H1 (cell line): ENCODE measurements at regions not wholly inside any gene's neighbourhood (a gene's known extent, or its start where the extent isn't known, plus 50 kb on each side); places are given as distances from the start of the nearest gene placed in this dataset.

Source experiments
- CTCF ChIA-PET: fragments of 300-600 bp; sonication (Branson Sonifier 250); formaldehyde crosslinking; loops from one replicate; lab custom pipeline; 2021; ENCODE audit not compliant: partially characterized antibody; lab: Charles Lee
- POLR2A ChIA-PET: fragments of 300-600 bp; sonication (Branson Sonifier 250); formaldehyde crosslinking; loops from one replicate; lab custom pipeline; 2021; ENCODE audit warnings: inconsistent platforms; ENCODE audit not compliant: partially characterized antibody; lab: Charles Lee
- DNase-seq, 2 experiments: peaks; one replicate each; pipeline versions ENCODE4 v3.0.0 to v3.0.0-alpha.2; 2010 to 2022; ENCODE audit warnings: low spot score in 2 of 2, low read depth in 1 of 2, mixed read lengths in 1 of 2
- FAIRE-seq: peaks from 2 replicates; lab custom pipeline; 2011; peaks lifted over from hg19 to GRCh38; lab: Jason Lieb, UNC
- H2AFZ ChIP-seq: 2 replicates; pipeline ENCODE4 v1.8.1; 2012; ENCODE audit warnings: low read length, inconsistent platforms
- H2AK5ac ChIP-seq: 2 replicates; pipeline ENCODE4 v1.6.1; 2013; ENCODE audit warnings: low read depth, low read length
- H2BK120ac ChIP-seq: replicated peaks from 2 replicates; pipeline ENCODE3; 2013; ENCODE audit warnings: low read depth, low read length, inconsistent platforms
- H2BK12ac ChIP-seq: 2 replicates; pipeline ENCODE4 v1.6.1; 2013; ENCODE audit warnings: low read depth, low read length
- H2BK15ac ChIP-seq: 2 replicates; pipeline ENCODE4 v1.6.1; 2013; ENCODE audit warnings: low read length
- H2BK20ac ChIP-seq: 2 replicates; pipeline ENCODE4 v1.6.1; 2013; ENCODE audit warnings: low read length
- H2BK5ac ChIP-seq: 2 replicates; pipeline ENCODE4 v1.6.1; 2013; ENCODE audit warnings: low read depth, low read length
- H3K14ac ChIP-seq: 2 replicates; pipeline ENCODE4 v1.6.1; 2013; ENCODE audit warnings: inconsistent platforms; ENCODE audit not compliant: insufficient read length
- H3K18ac ChIP-seq: 2 replicates; pipeline ENCODE4 v1.6.1; 2013; ENCODE audit warnings: low read length; ENCODE audit errors: extremely low read depth
- H3K23ac ChIP-seq: 2 replicates; pipeline ENCODE4 v1.6.1; 2013; ENCODE audit warnings: inconsistent platforms; ENCODE audit not compliant: insufficient read length
- H3K23me2 ChIP-seq: 2 replicates; pipeline ENCODE4 v1.6.1; 2013; ENCODE audit warnings: low read depth, low read length
- H3K27ac ChIP-seq: 2 replicates; pipeline ENCODE4 v1.6.1; 2011; ENCODE audit warnings: low read depth, low read length, inconsistent platforms
- H3K27me3 ChIP-seq, 4 experiments: replicated peaks in 1 of 4; 1 replicate in 1 of 4; 2 replicates in 3 of 4; pipeline versions ENCODE4 v1.6.1 to v1.8.1; 2011 to 2013; ENCODE audit warnings: low read length in 3 of 4, mild to moderate bottlenecking in 3 of 4, inconsistent platforms in 2 of 4, mixed read lengths in 2 of 4, moderate library complexity in 1 of 4; ENCODE audit not compliant: control insufficient read depth in 3 of 4, insufficient read depth in 3 of 4; ENCODE audit errors: extremely low read depth in 1 of 4
- H3K36me3 ChIP-seq, 4 experiments: 2 replicates each; pipeline versions ENCODE4 v1.6.1 to v1.8.1; 2011 to 2013; ENCODE audit warnings: mild to moderate bottlenecking in 4 of 4, low read length in 3 of 4, moderate library complexity in 2 of 4, control low read depth in 1 of 4, inconsistent platforms in 1 of 4; ENCODE audit not compliant: insufficient read depth in 4 of 4, control insufficient read depth in 2 of 4
- H3K4ac ChIP-seq: replicated peaks from 2 replicates; pipeline ENCODE3; 2013; ENCODE audit warnings: low read length, low read depth, mixed read lengths, inconsistent platforms; ENCODE audit not compliant: insufficient read length
- H3K4me1 ChIP-seq, 4 experiments: replicated peaks in 1 of 4; 1 replicate in 1 of 4; 2 replicates in 3 of 4; pipeline versions ENCODE4 v1.6.1 to v1.8.1; 2011 to 2013; ENCODE audit warnings: low read length in 3 of 4, inconsistent platforms in 2 of 4, mixed read lengths in 1 of 4; ENCODE audit not compliant: insufficient read depth in 4 of 4, control insufficient read depth in 3 of 4
- H3K4me2 ChIP-seq, 2 experiments: 2 replicates each; pipeline versions ENCODE4 v1.6.1 to v1.8.1; 2011 to 2013; ENCODE audit warnings: low read depth in 2 of 2, low read length in 2 of 2, control low read depth in 1 of 2, inconsistent platforms in 1 of 2, mild to moderate bottlenecking in 1 of 2; ENCODE audit not compliant: insufficient read depth in 1 of 2
- H3K4me3 ChIP-seq, 4 experiments: fragments of 200-600, 300-600 bp in 1 of 4; sonication (generic), shearing (Covaris generic), sonication (Bioruptor Twin) in 1 of 4; 2 replicates each; pipeline versions ENCODE4 v1.5.1 to v1.8.1; 2011 to 2016; ENCODE audit warnings: low read length in 4 of 4, low read depth in 3 of 4, control low read depth in 2 of 4, inconsistent platforms in 2 of 4, mild to moderate bottlenecking in 2 of 4, mixed read lengths in 1 of 4, moderate library complexity in 1 of 4; ENCODE audit not compliant: insufficient read depth in 2 of 4; ENCODE audit errors: extremely low read depth in 1 of 4
- H3K56ac ChIP-seq: replicated peaks from 2 replicates; pipeline ENCODE3; 2013; ENCODE audit warnings: low read depth, mild to moderate bottlenecking, mixed read lengths, low read length, inconsistent platforms; ENCODE audit not compliant: insufficient read length
- H3K79me1 ChIP-seq: 2 replicates; pipeline ENCODE4 v1.6.1; 2013; ENCODE audit warnings: low read depth, low read length, control low read depth
- H3K79me2 ChIP-seq, 2 experiments: 2 replicates each; pipeline versions ENCODE4 v1.6.1 to v1.8.1; 2012 to 2013; ENCODE audit warnings: low read length in 2 of 2, mild to moderate bottlenecking in 2 of 2, inconsistent platforms in 1 of 2; ENCODE audit not compliant: insufficient read depth in 2 of 2, control insufficient read depth in 1 of 2
- H3K9ac ChIP-seq, 4 experiments: replicated peaks in 1 of 4; 1 replicate in 1 of 4; 2 replicates in 3 of 4; pipeline versions ENCODE4 v1.6.1 to v1.8.1; 2011 to 2013; ENCODE audit warnings: low read depth in 3 of 4, low read length in 3 of 4, control low read depth in 2 of 4, mild to moderate bottlenecking in 2 of 4, moderate library complexity in 2 of 4, inconsistent platforms in 1 of 4; ENCODE audit errors: extremely low read depth in 1 of 4
- H3K9me3 ChIP-seq, 2 experiments: 2 replicates each; pipeline versions ENCODE4 v1.6.1 to v1.8.1; 2012 to 2013; ENCODE audit warnings: mild to moderate bottlenecking in 2 of 2, moderate library complexity in 2 of 2, control low read depth in 1 of 2, inconsistent platforms in 1 of 2, low read depth in 1 of 2, low read length in 1 of 2, mixed read lengths in 1 of 2; ENCODE audit not compliant: insufficient read depth in 2 of 2
- H4K20me1 ChIP-seq, 2 experiments: replicated peaks in 1 of 2; 2 replicates each; pipeline versions ENCODE3 to v1.8.1; 2011 to 2013; ENCODE audit warnings: inconsistent platforms in 2 of 2, low read length in 2 of 2, mild to moderate bottlenecking in 1 of 2; ENCODE audit not compliant: insufficient read depth in 2 of 2, control insufficient read depth in 1 of 2
- H4K5ac ChIP-seq: 2 replicates; pipeline ENCODE4 v1.6.1; 2013; ENCODE audit warnings: low read length, low read depth, mixed read lengths, inconsistent platforms; ENCODE audit not compliant: insufficient read length
- H4K8ac ChIP-seq: 2 replicates; pipeline ENCODE4 v1.8.0; 2013; ENCODE audit warnings: mild to moderate bottlenecking, moderate library complexity, low read length, inconsistent platforms; ENCODE audit not compliant: insufficient read depth; ENCODE audit errors: extremely low read depth
- H4K91ac ChIP-seq: replicated peaks from 2 replicates; pipeline ENCODE3; 2013; ENCODE audit warnings: low read length, mixed read lengths, inconsistent platforms; ENCODE audit not compliant: insufficient read length
- CHD2 ChIP-seq: IDR thresholded peaks from 2 replicates; pipeline ENCODE4 v1.6.1; 2012; ENCODE audit warnings: low read length, improper control_type of control experiment
- EP300 ChIP-seq, 2 experiments: IDR thresholded peaks; 1 replicate in 1 of 2; 2 replicates in 1 of 2; pipeline ENCODE4 v1.6.1; 2011 to 2012; ENCODE audit warnings: low read depth in 2 of 2, low read length in 2 of 2, mild to moderate bottlenecking in 2 of 2, borderline replicate concordance in 1 of 2, inconsistent platforms in 1 of 2, moderate library complexity in 1 of 2
- FOSL1 ChIP-seq: IDR thresholded peaks from 2 replicates; pipeline ENCODE4 v1.6.1; 2011; ENCODE audit warnings: mild to moderate bottlenecking, low read depth, low read length, moderate library complexity; ENCODE audit not compliant: insufficient read depth
- KDM4A ChIP-seq: IDR thresholded peaks from one replicate; pipeline ENCODE4 v1.7.1; 2012; ENCODE audit warnings: low read depth, mild to moderate bottlenecking, moderate library complexity, low read length, inconsistent platforms; ENCODE audit not compliant: severe bottlenecking
- KDM5A ChIP-seq: fragments of 200-600 bp; IDR thresholded peaks from 2 replicates; pipeline ENCODE4 v1.7.1; 2012; ENCODE audit warnings: mild to moderate bottlenecking, low read length, inconsistent platforms, mixed read lengths
- RAD21 ChIP-seq, 2 experiments: IDR thresholded peaks in 1 of 2; conservative IDR thresholded peaks in 1 of 2; 2 replicates each; pipeline ENCODE4 v1.6.1; 2011; ENCODE audit warnings: low read depth in 2 of 2, low read length in 2 of 2, improper control_type of control experiment in 1 of 2, inconsistent platforms in 1 of 2, mild to moderate bottlenecking in 1 of 2, moderate library complexity in 1 of 2
- RNF2 ChIP-seq: fragments of 200-900, 300-1000 bp; sonication (generic); IDR thresholded peaks from 2 replicates; pipeline ENCODE4 v1.7.1; 2016; ENCODE audit warnings: borderline replicate concordance, low read depth, mild to moderate bottlenecking, antibody characterized with exemption, low read length; ENCODE audit not compliant: poor library complexity, severe bottlenecking; ENCODE audit errors: missing control alignments
- SIN3A ChIP-seq, 2 experiments: IDR thresholded peaks in 1 of 2; conservative IDR thresholded peaks in 1 of 2; 2 replicates each; pipeline ENCODE4 v1.6.1; 2011 to 2012; ENCODE audit warnings: low read length in 2 of 2, improper control_type of control experiment in 1 of 2, low read depth in 1 of 2, mild to moderate bottlenecking in 1 of 2
- TEAD4 ChIP-seq: IDR thresholded peaks from 2 replicates; pipeline ENCODE4 v1.6.1; 2012; ENCODE audit warnings: low read depth, low read length, inconsistent platforms, mixed read lengths
- WGBS, 2 experiments: shearing (Covaris generic) in 1 of 2; methylation state at CpG; one replicate each; pipeline versions ENCODE4 v1.1.6 to v1.1.7; 2013 to 2015; ENCODE audit warnings: low lambda C conversion rate in 2 of 2, mixed read lengths in 2 of 2, inconsistent platforms in 1 of 2, low coverage in 1 of 2, missing lambda C conversion rate in 1 of 2; ENCODE audit not compliant: insufficient replicate concordance in 2 of 2, insufficient coverage in 1 of 2, insufficient read length in 1 of 2; ENCODE audit errors: extremely low coverage in 1 of 2, missing lambda C conversion rate in 1 of 2; 5-methylcytosine and 5-hydroxymethylcytosine counted together
- TF ChIP-seq, protein P1 (sequence below), 3 experiments: IDR thresholded peaks; 1 replicate in 2 of 3; 2 replicates in 1 of 3; pipeline versions ENCODE4 v1.5.1 to v1.6.1; 2011; ENCODE audit warnings: low read length in 3 of 3, mild to moderate bottlenecking in 3 of 3, inconsistent platforms in 2 of 3, low read depth in 1 of 3, moderate library complexity in 1 of 3; ENCODE audit not compliant: insufficient read depth in 1 of 3; ENCODE audit errors: control extremely low read depth in 1 of 3

GRCh38 chr10:10293041-10293440 is 724.6 kb upstream of the CELF2 start:
- H3K23ac ChIP-seq = no peak overlapping the region
- ChIA-PET POLR2A (no interaction called here), CTCF (interaction anchor here (0.6 to 1.6 kb wide), 3 partner anchors 11 to 18 kb away, joined by 3 to 4 read pairs (median 4); no protein-coding TSS in a partner anchor)
- H4K91ac ChIP-seq = no peak overlapping the region
- H3K79me2 ChIP-seq = no peaks in the 10 kb centered on the region
- peaks cover 5% of the 10 kb centered on the region; the same call in 1 of the 2 replicates for H3K23me2 ChIP-seq
- DNase-seq = no peak
- H3K4me1 ChIP-seq = peaks cover 6 to 21% (median 11%) of the 10 kb centered on the region in 4 experiments; a peak in 6 of 7 replicates
- no peak overlapping the region for H2AK5ac ChIP-seq
- no peak overlapping the region for H3K18ac ChIP-seq
- no peak overlapping the region for H3K4me3 ChIP-seq
- H3K56ac ChIP-seq = no peak overlapping the region
- no peaks in the 10 kb centered on the region for H3K79me1 ChIP-seq
- H3K9me3 ChIP-seq = no peaks in the 10 kb centered on the region
- no peak overlapping the region for H3K9ac ChIP-seq
- peaks cover 0 to 4% of the 10 kb centered on the region in 2 experiments for H4K20me1 ChIP-seq
- H3K27me3 ChIP-seq = no peaks in the 10 kb centered on the region
- no peak overlapping the region for H2BK15ac ChIP-seq
- no peaks in the 10 kb centered on the region for H3K36me3 ChIP-seq
- H4K8ac ChIP-seq = no peak overlapping the region
- no peak overlapping the region for H4K5ac ChIP-seq
- no peak for FAIRE-seq
- H2BK120ac ChIP-seq = peak overlapping the region; percentile 50
- WGBS, 2 experiments = 31% methylated on average over 1 of the region's 1 CpG; no CpG with 5 or more reads in 1 of the 2 experiments
- H2BK20ac ChIP-seq = no peak overlapping the region
- H3K14ac ChIP-seq = no peak overlapping the region
- H3K4ac ChIP-seq = no peak overlapping the region
- H2BK12ac ChIP-seq = no peak overlapping the region
- H3K27ac ChIP-seq = no peak overlapping the region
- no peak overlapping the region for H2BK5ac ChIP-seq
- peak overlapping the region; percentile 41 to 79; a peak in 2 of 4 replicates for H3K4me2 ChIP-seq
- H2AFZ ChIP-seq = peak overlapping the region; percentile 89; the same call in 1 of the 2 replicates
- no peak for TF ChIP-seq RNF2
- no peak for TF ChIP-seq FOSL1
- TF ChIP-seq TEAD4 = no peak
- TF ChIP-seq SIN3A (conservative IDR thresholded peaks at IDR 0.05 in 1 of 2, IDR thresholded peaks at IDR 0.05 in 1 of 2; ENCODE audit: low read depth in 1 of 2, low read length in 2 of 2) = no peak
- TF ChIP-seq KDM4A = no peak
- TF ChIP-seq, protein P1, sequence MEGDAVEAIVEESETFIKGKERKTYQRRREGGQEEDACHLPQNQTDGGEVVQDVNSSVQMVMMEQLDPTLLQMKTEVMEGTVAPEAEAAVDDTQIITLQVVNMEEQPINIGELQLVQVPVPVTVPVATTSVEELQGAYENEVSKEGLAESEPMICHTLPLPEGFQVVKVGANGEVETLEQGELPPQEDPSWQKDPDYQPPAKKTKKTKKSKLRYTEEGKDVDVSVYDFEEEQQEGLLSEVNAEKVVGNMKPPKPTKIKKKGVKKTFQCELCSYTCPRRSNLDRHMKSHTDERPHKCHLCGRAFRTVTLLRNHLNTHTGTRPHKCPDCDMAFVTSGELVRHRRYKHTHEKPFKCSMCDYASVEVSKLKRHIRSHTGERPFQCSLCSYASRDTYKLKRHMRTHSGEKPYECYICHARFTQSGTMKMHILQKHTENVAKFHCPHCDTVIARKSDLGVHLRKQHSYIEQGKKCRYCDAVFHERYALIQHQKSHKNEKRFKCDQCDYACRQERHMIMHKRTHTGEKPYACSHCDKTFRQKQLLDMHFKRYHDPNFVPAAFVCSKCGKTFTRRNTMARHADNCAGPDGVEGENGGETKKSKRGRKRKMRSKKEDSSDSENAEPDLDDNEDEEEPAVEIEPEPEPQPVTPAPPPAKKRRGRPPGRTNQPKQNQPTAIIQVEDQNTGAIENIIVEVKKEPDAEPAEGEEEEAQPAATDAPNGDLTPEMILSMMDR (IDR thresholded peaks at IDR 0.05; ENCODE audit: control extremely low read depth in 1 of 3, insufficient read depth in 1 of 3, low read depth in 1 of 3, low read length in 3 of 3) = no peak
- TF ChIP-seq EP300 (IDR thresholded peaks at IDR 0.05; ENCODE audit: borderline replicate concordance in 1 of 2, low read depth in 2 of 2, low read length in 2 of 2) = no peak
- no peak for TF ChIP-seq RAD21 (IDR thresholded peaks at IDR 0.05 in 1 of 2, conservative IDR thresholded peaks at IDR 0.05 in 1 of 2; ENCODE audit: low read depth in 2 of 2, low read length in 2 of 2)
- TF ChIP-seq KDM5A = no peak
- TF ChIP-seq CHD2 = no peak
